ENCODE measurements at regions not wholly inside any gene's neighbourhood (a gene's known extent, or its start where the extent isn't known, plus 50 kb on each side); places are given as distances from the start of the nearest gene placed in this dataset.
"Not testable (repeated sequence)": the region's sequence is repeated elsewhere in the genome, so short reads cannot be mapped to it uniquely, and the experiment has no call there.

DNA sequence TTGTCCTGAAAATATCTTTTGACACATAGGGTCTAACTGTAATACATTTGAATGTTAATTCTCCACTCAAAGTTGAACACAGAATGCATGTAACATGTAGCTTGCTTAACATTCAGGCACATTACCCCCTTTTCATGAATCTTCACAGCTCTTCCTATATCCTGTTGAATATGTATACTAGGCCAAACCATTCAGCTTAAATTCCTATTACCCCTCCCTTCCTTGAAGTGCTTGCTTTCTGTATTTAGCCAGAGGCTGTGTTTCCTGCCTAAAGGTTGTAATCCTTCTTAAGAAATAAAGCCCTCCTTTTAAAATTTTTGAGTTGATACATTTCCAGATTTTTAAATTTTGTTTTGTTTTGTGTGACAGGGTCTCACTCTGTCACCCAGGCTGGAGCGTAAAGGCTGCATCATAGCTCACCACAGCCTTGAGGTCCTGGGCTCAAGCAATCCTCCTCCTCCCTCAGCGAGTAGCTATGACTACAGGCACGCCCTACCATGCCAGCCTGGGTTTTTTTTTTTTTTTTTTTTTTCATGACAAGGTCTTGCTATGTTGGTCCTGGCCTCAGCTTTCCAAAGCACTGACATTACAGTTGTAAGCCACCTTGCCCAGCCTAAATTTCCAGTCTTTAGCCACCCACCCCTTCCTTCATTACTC lies 357.6 kb downstream of the DSC3 start:
- no peaks in the 10 kb centered on the region for H3K36me3 ChIP-seq (ENCODE audit: control insufficient read depth, insufficient read depth, low read length)
- H3K27me3 ChIP-seq (replicated peaks; ENCODE audit: control insufficient read depth, insufficient read depth, low read length) = no peaks in the 10 kb centered on the region
- no peak overlapping the region for H3K4me3 ChIP-seq (replicated peaks; ENCODE audit: low read depth, low read length)
- TF ChIP-seq, protein P1, sequence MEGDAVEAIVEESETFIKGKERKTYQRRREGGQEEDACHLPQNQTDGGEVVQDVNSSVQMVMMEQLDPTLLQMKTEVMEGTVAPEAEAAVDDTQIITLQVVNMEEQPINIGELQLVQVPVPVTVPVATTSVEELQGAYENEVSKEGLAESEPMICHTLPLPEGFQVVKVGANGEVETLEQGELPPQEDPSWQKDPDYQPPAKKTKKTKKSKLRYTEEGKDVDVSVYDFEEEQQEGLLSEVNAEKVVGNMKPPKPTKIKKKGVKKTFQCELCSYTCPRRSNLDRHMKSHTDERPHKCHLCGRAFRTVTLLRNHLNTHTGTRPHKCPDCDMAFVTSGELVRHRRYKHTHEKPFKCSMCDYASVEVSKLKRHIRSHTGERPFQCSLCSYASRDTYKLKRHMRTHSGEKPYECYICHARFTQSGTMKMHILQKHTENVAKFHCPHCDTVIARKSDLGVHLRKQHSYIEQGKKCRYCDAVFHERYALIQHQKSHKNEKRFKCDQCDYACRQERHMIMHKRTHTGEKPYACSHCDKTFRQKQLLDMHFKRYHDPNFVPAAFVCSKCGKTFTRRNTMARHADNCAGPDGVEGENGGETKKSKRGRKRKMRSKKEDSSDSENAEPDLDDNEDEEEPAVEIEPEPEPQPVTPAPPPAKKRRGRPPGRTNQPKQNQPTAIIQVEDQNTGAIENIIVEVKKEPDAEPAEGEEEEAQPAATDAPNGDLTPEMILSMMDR (IDR thresholded peaks at IDR 0.05; ENCODE audit: insufficient read depth, low read length, poor library complexity, severe bottlenecking) = no peak
- no peak for DNase-seq (ENCODE audit: extremely low read depth, insufficient read length)

DNA sequence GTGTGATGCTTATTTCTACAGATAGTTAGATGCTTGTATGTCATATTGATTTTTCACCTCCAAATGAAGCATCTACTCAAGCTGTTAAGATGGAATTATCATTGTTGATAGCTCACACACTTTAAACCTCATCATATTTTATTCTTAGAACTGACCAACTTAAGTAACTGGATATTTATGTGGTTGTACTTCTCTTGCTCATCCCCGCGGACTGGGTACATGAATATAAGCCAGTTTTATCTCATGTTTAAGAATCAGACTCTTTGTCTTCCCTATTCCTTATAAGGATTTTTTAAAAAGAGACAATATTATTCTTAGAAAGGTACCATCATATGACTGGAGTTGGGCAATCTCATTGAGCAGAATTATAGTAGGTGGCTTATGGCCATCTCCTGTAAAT lies 358.7 kb downstream of the DSC3 start:
- DNase-seq (ENCODE audit: extremely low read depth, insufficient read length) = no peak
- H3K36me3 ChIP-seq (ENCODE audit: control insufficient read depth, insufficient read depth, low read length) = no peaks in the 10 kb centered on the region
- TF ChIP-seq, protein P1 (IDR thresholded peaks at IDR 0.05; ENCODE audit: insufficient read depth, low read length, poor library complexity, severe bottlenecking) = no peak

DNA sequence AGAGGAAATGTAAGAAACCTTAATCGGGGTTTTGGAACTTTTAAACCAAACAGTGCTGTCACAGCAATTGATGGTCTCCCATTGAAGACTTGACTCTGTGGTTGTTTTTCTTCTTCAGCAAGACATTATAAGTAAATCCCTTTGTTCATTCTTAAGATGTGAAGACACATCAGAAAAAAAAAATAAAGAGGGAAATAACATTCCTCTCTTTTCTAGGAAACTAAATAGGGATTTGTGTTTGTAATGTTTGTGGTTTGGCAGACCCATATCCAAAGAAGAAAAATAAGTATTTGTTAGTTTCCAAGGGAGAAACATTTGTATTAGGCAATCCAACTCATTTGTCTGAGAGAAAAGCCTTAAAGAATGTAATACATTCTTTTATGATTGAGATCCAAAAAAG lies 359.9 kb downstream of the DSC3 start:
- DNase-seq (ENCODE audit: extremely low read depth, insufficient read length) = no peak
- Histone ChIP-seq H3K4me3 (replicated peaks; ENCODE audit: low read depth, low read length) (no peak overlapping the region), H3K36me3 (ENCODE audit: control insufficient read depth, insufficient read depth, low read length) (no peaks in the 10 kb centered on the region), H3K27me3 (replicated peaks; ENCODE audit: control insufficient read depth, insufficient read depth, low read length) (no peaks in the 10 kb centered on the region)
- TF ChIP-seq, protein P1 (IDR thresholded peaks at IDR 0.05; ENCODE audit: insufficient read depth, low read length, poor library complexity, severe bottlenecking) = no peak

More for the DNA sequence above, 358.7 kb downstream of the DSC3 start:
- Histone ChIP-seq H3K27me3 (replicated peaks; ENCODE audit: control insufficient read depth, insufficient read depth, low read length) (no peaks in the 10 kb centered on the region), H3K4me3 (replicated peaks; ENCODE audit: low read depth, low read length) (no peak overlapping the region)

DNA sequence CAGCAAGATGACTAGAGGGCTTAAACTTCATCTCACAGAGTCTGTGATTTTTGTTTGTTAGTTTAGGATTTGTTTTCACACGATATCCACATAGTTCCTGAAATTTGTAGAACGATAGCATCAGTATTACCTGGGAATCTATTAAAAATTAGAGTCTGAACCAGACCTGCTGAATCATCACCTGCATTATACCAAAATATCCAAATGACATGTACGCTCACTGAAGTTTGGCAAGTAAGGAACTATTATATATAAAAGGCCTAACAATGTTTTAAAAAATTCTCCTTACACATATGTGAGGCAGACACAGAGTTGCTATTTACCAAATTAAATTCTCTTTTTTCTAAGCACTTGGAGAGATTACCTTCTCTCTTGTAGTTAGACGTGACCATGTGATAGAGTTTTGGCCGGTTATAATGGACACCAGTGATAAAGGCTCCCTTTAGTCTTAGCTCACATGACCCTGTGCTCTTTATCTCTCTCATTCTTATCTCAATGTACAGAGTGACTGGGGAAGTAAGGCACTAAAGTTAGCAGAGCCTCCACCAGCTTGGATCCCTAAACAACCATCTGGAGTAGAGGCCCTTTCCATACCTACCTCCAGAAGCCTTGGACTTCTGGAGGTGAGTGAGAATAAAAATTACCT lies 363.1 kb downstream of the DSC3 start:
- no peak for DNase-seq (ENCODE audit: extremely low read depth, insufficient read length)
- Histone ChIP-seq H3K27me3 (replicated peaks; ENCODE audit: control insufficient read depth, insufficient read depth, low read length) (no peaks in the 10 kb centered on the region), H3K36me3 (ENCODE audit: control insufficient read depth, insufficient read depth, low read length) (no peaks in the 10 kb centered on the region), H3K4me3 (replicated peaks; ENCODE audit: low read depth, low read length) (no peak overlapping the region)
- TF ChIP-seq, protein P1 (IDR thresholded peaks at IDR 0.05; ENCODE audit: insufficient read depth, low read length, poor library complexity, severe bottlenecking) = no peak

DNA sequence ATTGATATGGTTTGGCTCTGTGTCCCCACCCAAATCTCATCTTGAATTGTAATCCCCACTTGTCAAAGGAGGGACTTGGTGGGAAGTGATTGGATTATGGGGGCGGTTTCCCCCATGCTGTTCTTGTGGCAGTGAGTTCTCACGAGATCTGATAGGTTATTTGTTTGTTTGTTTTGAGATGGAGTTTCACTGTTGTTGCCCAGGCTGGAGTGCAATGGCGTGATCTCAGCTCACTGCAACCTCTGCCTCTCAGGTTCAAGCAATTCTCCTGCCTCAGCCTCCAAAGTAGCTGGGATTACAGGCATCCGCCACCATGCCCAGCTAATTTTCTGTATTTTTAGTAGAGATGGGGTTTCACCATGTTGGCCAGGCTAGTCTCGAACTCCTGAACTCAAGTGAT lies 364.7 kb downstream of the DSC3 start:
- not testable (repeated sequence) for H3K4me3 ChIP-seq (replicated peaks; ENCODE audit: low read depth, low read length); DNase-seq (ENCODE audit: extremely low read depth, insufficient read length); H3K27me3 ChIP-seq (replicated peaks; ENCODE audit: control insufficient read depth, insufficient read depth, low read length); H3K36me3 ChIP-seq (ENCODE audit: control insufficient read depth, insufficient read depth, low read length)

DNA sequence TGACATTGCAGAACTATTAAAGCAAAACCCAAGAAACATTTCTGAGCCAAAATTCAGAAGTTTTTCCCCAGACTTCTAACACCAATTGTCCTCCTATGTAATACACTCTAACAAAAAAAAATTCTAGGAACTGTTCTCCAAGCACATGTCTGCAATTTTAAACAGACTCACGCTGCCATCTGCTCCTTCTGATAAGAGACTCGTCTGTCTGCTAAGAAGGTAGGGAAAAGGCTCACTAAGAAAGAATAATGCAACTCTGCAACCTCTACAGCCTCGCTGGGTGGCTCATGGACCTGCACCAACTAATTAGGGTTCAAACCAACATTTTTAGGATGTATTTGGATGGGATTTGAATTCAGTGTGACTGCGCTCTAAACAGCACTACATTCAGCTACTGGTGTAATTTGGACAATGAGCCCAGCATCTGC lies 366.5 kb downstream of the DSC3 start:
- Histone ChIP-seq H3K27me3 (replicated peaks; ENCODE audit: control insufficient read depth, insufficient read depth, low read length) (no peaks in the 10 kb centered on the region), H3K4me3 (replicated peaks; ENCODE audit: low read depth, low read length) (no peak overlapping the region), H3K36me3 (ENCODE audit: control insufficient read depth, insufficient read depth, low read length) (no peaks in the 10 kb centered on the region)
- TF ChIP-seq, protein P1 (IDR thresholded peaks at IDR 0.05; ENCODE audit: insufficient read depth, low read length, poor library complexity, severe bottlenecking) = no peak
- DNase-seq (ENCODE audit: extremely low read depth, insufficient read length) = no peak
